Parathyroid adenoma (tissue), 2 donors: ENCODE measurements at regions not wholly inside any gene's neighbourhood (a gene's known extent, or its start where the extent isn't known, plus 50 kb on each side); places are given as distances from the start of the nearest gene placed in this dataset.
"Not testable (repeated sequence)": the region's sequence is repeated elsewhere in the genome, so short reads cannot be mapped to it uniquely, and the experiment has no call there.

Source experiments
- H2AFZ ChIP-seq: fragments of 300-600 bp; sonication (generic); one replicate; pipeline ENCODE4 v1.7.0; 2017; ENCODE audit warnings: antibody characterized with exemption, mild to moderate bottlenecking
- H3K27ac ChIP-seq: fragments of 300-600 bp; sonication (generic); one replicate; pipeline ENCODE4 v1.7.0; 2017
- H3K27me3 ChIP-seq: fragments of 300-600 bp; sonication (generic); one replicate; pipeline ENCODE4 v1.7.0; 2017; ENCODE audit warnings: low read length; ENCODE audit not compliant: control insufficient read depth, insufficient read depth
- H3K36me3 ChIP-seq: fragments of 300-600 bp; sonication (generic); one replicate; pipeline ENCODE4 v1.7.0; 2017; ENCODE audit warnings: low read length; ENCODE audit not compliant: control insufficient read depth, insufficient read depth
- H3K4me1 ChIP-seq: fragments of 300-600 bp; sonication (generic); one replicate; pipeline ENCODE4 v1.7.0; 2017; ENCODE audit warnings: control low read depth
- H3K4me2 ChIP-seq: fragments of 300-600 bp; sonication (generic); one replicate; pipeline ENCODE4 v1.7.0; 2017; ENCODE audit warnings: low read length
- H3K4me3 ChIP-seq: fragments of 300-600 bp; sonication (generic); one replicate; pipeline ENCODE4 v1.7.0; 2017; ENCODE audit warnings: low read depth, low read length
- H3K79me2 ChIP-seq: fragments of 300-600 bp; sonication (generic); one replicate; pipeline ENCODE4 v1.7.0; 2017; ENCODE audit warnings: control low read depth
- H3K9ac ChIP-seq: fragments of 300-600 bp; sonication (generic); one replicate; pipeline ENCODE4 v1.7.0; 2017; ENCODE audit warnings: mild to moderate bottlenecking
- H3K9me3 ChIP-seq: fragments of 300-600 bp; sonication (generic); one replicate; pipeline ENCODE4 v1.7.0; 2017; ENCODE audit warnings: low read length; ENCODE audit not compliant: control insufficient read depth
- TF ChIP-seq, protein P1 (sequence below): fragments of 300-600 bp; sonication (generic); IDR thresholded peaks from one replicate; pipeline ENCODE4 v1.7.0; 2017; ENCODE audit warnings: antibody characterized with exemption, mild to moderate bottlenecking
- donor health status: primary hyperparathyroidism.

DNA sequence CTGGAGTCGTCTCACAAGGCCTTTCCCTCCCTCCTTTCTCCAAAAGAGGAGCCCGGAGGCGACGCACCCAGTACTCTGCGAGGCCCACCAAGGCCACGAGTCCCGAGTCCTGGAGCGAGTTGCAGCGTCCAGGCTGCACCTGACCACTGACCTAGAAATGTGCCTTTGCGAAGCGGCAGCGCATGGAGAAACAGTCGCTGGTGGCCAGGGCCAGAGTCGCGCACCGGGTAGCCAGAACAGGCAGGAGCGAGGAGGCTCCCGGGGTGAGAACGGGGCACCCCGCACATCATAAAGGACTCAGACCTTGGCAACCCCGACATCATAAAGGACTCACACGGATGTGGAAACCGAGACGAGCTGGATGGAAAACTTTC, 318.4 kb downstream of the FAM72C start:
- Histone ChIP-seq H3K9ac (no peak overlapping the region), H3K27ac (no peak overlapping the region), H2AFZ (no peak overlapping the region), H3K4me1 (no peaks in the 10 kb centered on the region), H3K4me3 (no peak overlapping the region), H3K79me2 (no peaks in the 10 kb centered on the region), H3K27me3 (peaks cover 8% of the 10 kb centered on the region), H3K4me2 (no peak overlapping the region), H3K36me3 (no peaks in the 10 kb centered on the region), H3K9me3 (peaks cover 4% of the 10 kb centered on the region)
- TF ChIP-seq, protein P1, sequence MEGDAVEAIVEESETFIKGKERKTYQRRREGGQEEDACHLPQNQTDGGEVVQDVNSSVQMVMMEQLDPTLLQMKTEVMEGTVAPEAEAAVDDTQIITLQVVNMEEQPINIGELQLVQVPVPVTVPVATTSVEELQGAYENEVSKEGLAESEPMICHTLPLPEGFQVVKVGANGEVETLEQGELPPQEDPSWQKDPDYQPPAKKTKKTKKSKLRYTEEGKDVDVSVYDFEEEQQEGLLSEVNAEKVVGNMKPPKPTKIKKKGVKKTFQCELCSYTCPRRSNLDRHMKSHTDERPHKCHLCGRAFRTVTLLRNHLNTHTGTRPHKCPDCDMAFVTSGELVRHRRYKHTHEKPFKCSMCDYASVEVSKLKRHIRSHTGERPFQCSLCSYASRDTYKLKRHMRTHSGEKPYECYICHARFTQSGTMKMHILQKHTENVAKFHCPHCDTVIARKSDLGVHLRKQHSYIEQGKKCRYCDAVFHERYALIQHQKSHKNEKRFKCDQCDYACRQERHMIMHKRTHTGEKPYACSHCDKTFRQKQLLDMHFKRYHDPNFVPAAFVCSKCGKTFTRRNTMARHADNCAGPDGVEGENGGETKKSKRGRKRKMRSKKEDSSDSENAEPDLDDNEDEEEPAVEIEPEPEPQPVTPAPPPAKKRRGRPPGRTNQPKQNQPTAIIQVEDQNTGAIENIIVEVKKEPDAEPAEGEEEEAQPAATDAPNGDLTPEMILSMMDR, result no peak

DNA sequence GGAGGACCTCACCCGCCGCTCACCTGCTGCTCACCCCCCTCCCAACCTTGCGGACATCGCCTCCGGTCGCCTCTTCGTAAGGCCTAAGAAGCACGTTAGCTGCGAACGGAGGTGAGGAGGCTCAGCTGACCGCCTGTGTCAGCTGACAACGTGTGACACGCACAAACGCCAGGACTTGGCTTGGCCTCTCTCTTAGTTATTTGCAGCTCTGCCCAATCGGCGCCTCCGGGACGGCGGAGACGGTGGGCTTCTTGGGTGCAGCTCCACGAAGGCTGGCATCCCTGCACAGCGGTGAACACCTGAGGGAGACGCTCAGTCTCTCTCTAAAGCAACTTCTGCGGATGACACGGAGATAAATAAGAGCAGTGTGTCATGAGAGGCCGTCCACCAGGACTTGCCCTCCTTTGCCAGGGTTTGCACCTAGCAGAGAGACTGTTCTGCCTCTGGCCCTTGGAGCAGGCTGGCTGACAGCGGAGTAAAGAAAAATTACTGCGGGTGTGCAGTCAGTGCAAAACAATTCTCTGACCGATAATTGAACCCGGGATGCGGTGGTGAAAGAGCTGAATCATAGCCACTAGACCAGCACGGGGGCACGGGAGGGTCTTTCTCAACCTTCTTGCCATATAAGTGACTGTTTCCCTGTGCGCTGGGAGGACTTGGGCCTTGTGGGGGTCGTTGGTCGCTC, 318.9 kb downstream of the FAM72C start:
- H3K4me2 ChIP-seq, result no peak overlapping the region
- H3K4me3 ChIP-seq, result no peak overlapping the region
- no peak overlapping the region for H3K27ac ChIP-seq
- no peaks in the 10 kb centered on the region for H3K79me2 ChIP-seq
- no peaks in the 10 kb centered on the region for H3K36me3 ChIP-seq
- TF ChIP-seq, protein P1, result no peak
- H3K4me1 ChIP-seq, result no peaks in the 10 kb centered on the region
- no peak overlapping the region for H2AFZ ChIP-seq
- H3K9ac ChIP-seq, result no peak overlapping the region
- peaks cover 8% of the 10 kb centered on the region for H3K27me3 ChIP-seq
- H3K9me3 ChIP-seq, result peaks cover 4% of the 10 kb centered on the region

DNA sequence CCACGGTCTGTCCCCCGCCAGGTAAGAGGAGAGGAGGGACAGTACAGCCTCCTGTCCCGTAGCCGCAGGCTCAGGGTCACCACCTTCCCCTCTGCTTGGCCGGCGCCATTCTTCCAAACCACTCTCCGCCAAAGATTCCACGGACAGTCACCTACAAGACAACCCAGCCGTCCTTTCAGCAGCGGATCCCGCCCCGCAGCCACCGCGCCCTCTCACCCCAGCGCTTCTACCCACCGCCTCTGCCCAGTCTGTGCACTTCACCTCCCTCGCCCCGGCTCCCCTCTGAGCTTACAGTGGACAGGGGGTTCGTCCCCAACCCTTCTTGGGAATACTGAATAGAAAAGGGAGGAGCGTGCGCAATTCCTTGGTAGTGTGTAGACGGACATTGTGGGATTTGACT, 319.6 kb downstream of the FAM72C start:
- no peaks in the 10 kb centered on the region for H3K36me3 ChIP-seq
- no peak overlapping the region for H3K27ac ChIP-seq
- no peak overlapping the region for H3K4me3 ChIP-seq
- H3K9me3 ChIP-seq, result peaks cover 4% of the 10 kb centered on the region
- H3K27me3 ChIP-seq, result peaks cover 8% of the 10 kb centered on the region
- no peaks in the 10 kb centered on the region for H3K4me1 ChIP-seq
- no peak overlapping the region for H2AFZ ChIP-seq
- TF ChIP-seq, protein P1, result no peak
- no peak overlapping the region for H3K9ac ChIP-seq
- no peaks in the 10 kb centered on the region for H3K79me2 ChIP-seq
- no peak overlapping the region for H3K4me2 ChIP-seq

DNA sequence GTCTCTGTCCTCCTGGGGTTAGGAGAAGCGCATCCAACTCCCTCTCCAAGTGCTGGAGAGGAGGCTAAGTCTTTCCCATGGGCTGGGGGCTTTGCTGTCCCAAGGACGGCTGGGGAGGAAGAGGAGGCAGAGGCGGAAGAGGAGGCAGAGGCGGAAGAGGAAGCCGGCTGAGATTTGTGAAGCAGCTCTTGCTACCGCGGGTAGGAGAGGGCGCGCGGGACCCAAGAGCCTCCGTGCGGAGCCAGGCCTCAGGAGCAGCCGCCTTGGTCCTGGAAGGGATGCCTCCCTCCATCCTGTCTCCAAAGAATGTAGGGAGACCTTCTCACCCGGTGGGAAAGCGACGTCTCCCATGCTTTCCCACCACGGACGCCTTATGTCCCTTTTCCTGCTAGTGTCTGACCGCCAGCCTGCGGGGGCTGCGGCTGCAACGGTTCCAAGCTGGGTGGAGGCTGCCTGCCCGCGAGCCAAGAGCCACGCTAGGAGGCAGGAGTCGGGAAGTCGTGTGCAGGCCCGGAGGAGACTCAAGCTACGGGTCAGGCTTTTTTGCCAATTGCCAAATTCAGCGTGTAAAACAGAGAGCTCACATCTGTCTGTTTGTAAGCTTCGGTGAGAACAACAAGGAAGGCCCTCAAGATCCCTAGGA, 320.3 kb downstream of the FAM72C start:
- H2AFZ ChIP-seq, result no peak overlapping the region
- H3K4me2 ChIP-seq, result no peak overlapping the region
- TF ChIP-seq, protein P1, result no peak
- no peak overlapping the region for H3K9ac ChIP-seq
- H3K27me3 ChIP-seq, result peaks cover 8% of the 10 kb centered on the region
- no peak overlapping the region for H3K27ac ChIP-seq
- H3K9me3 ChIP-seq, result peaks cover 4% of the 10 kb centered on the region
- H3K4me1 ChIP-seq, result no peaks in the 10 kb centered on the region
- H3K4me3 ChIP-seq, result no peak overlapping the region
- H3K36me3 ChIP-seq, result no peaks in the 10 kb centered on the region
- no peaks in the 10 kb centered on the region for H3K79me2 ChIP-seq

DNA sequence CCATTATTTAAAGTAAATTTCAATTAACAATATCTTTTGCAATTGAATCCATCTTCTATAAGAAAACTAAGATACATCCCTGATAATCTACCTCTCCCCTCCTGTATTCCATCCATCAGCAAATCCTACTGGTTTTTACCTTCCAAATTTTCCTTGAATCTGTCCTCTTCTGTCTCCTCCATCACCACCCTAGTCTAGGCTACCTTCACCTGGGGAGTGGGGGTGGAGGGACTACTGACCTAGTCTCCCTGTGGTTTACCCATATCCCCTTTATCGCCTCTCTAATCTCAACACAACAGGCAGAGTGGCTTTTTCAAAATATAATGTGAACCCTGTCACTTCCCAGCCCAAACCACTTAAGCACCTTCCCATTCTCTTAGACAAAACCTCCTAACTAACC, 327.8 kb downstream of the FAM72C start:
- not testable (repeated sequence) for H3K9me3 ChIP-seq, H3K27ac ChIP-seq, H2AFZ ChIP-seq, H3K79me2 ChIP-seq, H3K9ac ChIP-seq, H3K27me3 ChIP-seq, H3K4me1 ChIP-seq, H3K36me3 ChIP-seq, H3K4me2 ChIP-seq, H3K4me3 ChIP-seq
